ENCODE measurements at regions not wholly inside any gene's neighbourhood (a gene's known extent, or its start where the extent isn't known, plus 50 kb on each side); places are given as distances from the start of the nearest gene placed in this dataset.

- no peak for TF ChIP-seq POLR2A (IDR thresholded peaks at IDR 0.05)
- no peak for TF ChIP-seq CTCF (IDR thresholded peaks at IDR 0.05)
These were observed 378.9 kb downstream of the DLEU7 start for GRCh38 chr13:50464349-50465251.

All from transverse colon (tissue), 3 donors.